SKM-1 treated with dmso at 0.1 percent for 144 hours (cell line): ENCODE measurements at regions not wholly inside any gene's neighbourhood (a gene's known extent, or its start where the extent isn't known, plus 50 kb on each side); places are given as distances from the start of the nearest gene placed in this dataset.
A peak's percentile ranks its signal among the peaks of the same experiment; 100 is the strongest.
"Not testable (repeated sequence)": the region's sequence is repeated elsewhere in the genome, so short reads cannot be mapped to it uniquely, and the experiment has no call there.

Experiments
- DNase-seq: peaks from one replicate; lab custom pipeline; 2025; ENCODE audit not compliant: unreplicated experiment; lab: John Stamatoyannopoulos, UW

DNA sequence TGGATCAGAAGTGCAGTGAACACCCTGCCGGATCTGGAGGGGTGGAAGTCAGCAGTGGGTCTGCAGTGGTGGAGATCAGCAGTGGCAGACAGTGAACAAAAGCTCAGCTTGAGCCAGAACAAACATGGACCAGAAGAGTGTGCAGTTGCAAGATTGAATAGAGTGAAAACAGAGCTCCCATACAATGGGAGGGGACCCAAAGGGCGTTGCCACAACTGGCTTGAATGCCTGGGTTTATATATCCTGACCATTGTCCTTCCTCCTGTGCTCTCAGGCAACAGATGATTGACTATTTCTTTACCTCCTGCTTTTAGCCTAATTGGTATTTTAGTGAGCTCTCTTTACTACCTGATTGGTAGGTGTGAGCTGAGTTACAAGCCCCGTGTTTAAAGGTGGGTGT, 522.1 kb downstream of the TMEM135 start:
- DNase-seq, result not testable (repeated sequence)

DNA sequence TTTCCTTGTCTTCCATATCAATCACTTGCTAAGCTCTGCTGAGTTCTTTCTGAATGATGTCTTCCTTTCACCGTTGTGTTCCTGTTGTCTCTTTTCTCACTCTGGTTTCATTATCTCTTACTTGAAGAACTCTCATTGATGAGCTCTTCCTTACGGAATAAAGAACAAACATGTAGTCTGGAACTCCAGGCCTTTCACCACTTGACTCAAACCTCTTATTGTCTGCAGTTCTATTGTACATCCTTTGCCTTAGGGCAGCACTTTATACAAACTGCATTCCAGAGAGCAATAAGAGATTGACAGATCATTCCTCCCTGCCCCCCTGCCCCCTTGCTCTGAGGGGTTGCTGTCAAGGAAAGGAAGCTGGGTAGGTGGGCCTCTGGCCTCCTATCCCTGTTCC, 517.4 kb downstream of the TMEM135 start:
- no peak for DNase-seq

DNA sequence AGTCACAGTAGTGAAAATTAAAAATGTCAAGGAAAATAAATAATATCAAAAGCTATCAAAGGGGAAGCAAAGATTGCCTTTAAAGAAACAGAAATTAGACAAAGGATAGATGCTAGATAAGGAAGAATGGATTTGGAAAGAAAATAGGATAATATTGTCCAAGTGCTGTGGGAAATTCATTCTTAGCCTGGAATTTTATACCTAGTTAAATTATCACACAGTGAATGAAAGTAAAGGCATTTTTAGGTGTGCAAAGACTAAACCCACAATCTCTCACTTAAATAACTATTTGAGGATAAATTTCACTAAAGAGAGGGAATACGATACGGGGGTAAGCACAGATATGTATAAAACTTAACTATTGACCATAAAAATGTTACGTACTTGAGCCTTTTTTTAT, 511.1 kb downstream of the TMEM135 start:
- DNase-seq, result no peak

DNA sequence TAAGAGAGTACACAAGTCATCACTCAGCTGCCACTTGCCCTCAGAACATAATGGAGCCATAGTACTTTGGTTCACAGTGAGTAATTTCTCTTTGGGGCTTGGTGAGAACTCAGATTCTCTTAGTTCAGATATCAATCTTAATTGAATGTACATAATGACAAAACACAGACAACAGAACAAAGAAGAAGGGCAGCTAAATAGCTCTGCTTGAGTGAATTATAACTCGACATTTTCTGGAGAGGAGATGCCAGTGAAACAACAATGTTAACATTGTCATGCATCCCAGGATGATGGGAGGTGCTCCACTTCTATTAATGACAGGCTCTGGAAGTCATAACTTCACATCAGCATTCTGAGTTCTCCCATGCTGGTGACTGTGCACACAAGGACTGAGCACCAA, 508.1 kb downstream of the TMEM135 start:
- no peak for DNase-seq

DNA sequence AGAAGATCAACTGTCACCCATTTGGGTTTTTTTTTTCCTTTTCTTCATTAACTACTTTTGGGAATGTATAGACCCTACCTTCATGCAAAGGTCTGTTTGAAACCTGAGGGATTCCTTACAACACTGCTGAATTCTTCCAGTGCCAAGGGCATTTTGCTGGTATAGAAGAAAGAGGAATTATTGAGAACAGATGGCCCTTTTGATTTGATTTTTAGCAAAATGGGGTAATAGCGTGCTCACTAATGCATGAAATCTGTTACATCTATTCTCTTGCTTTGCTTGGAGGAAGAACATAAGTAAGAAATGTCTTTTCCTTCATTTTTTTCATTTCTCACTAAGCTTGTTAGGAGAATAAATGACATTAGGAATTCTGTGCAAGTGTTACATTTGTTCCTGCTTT, 501.9 kb downstream of the TMEM135 start:
- no peak for DNase-seq

DNA sequence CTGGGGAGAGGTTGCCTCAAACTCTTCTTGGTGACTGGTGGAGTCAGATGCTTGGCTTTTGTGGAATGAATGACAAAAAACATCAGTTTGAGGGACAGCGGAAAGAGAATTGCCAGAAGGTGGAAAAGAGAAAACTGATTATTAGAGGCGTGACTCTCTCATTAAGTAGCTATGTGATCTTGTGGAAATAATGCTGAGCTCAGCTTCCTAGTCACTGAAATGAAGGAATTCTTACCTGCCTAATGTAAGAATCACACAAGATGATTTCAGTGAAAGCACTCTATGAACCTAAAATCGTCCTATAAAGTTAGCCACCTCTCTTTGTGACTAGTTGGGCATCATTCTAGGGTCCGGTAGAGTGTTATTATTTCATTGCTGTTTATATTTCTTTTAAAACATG, 498.8 kb downstream of the TMEM135 start:
- no peak for DNase-seq

DNA sequence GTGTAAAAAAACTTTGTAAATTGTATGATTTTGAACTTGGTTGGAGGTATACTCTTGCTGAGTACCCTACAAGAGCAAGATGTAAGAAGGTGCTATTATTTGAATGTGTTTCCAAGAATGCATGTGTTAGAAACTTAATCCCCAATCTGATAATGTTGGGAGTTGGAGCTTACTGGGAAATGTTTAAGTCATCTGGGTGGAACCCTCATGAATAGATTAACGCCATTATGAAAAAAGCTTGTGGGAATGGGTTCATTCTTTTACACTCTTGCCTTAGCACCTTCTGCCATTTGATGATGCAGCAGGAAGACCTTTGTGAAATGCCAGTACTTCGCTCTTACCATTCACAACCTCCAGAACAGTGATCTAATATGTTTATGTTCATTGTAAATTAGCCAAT, 498.3 kb downstream of the TMEM135 start:
- DNase-seq, result no peak

DNA sequence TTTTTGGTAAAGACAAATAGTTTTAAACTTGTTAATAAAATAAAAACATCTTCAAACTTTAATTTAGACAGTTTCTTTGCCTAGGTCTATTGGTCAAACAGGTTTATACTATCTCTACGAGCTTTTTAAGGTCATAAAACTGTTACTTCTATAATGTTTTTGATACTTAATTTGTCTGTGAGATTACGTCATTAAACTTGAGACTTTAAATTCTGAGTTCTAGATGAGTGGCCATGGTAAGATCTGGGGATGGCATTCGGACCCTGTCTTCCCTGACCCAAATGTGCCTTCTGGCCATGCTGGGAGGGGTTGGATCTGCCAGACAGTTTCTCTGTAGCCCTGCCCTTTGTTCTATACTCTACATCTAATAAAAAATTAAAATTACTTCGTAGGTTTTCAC, 497.8 kb downstream of the TMEM135 start:
- DNase-seq, result no peak

DNA sequence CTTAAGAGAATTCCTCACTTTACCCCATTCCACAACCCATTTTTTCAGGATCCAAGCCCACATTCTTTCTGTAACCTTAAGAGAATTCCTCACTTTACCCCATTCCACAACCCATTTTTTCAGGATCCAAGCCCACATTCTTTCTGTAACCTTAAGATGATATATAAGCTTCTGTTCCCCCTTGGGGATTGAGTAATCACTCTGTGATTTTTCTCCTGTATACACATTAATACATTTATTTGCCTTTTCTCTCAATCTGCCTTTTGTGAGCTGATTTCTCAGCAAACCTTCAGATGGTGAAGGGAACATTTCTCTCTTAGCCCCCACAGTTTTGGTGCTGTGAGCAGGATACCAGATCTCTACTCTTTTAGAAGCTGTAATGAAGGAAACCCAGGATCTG, 494.1 kb downstream of the TMEM135 start:
- not testable (repeated sequence) for DNase-seq

DNA sequence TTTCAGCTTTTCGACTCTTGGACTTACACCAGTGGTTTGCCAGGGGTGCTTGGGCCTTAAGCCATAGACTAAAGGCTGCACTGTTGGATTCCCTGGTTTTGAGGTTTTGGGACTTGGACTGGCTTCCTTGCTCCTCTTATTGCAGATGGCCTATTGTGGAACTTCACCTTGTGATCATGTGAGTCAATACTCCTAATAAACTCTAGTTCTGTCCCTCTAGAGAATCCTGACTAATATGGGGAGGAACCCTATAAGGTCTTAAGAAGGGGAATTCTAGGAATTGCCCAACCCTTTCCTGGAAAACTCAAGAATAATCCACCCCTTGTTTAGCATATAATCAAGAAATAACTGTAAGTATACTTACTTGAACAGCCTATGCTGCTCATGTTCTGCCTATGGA, 491.8 kb downstream of the TMEM135 start:
- DNase-seq, result no peak

DNA sequence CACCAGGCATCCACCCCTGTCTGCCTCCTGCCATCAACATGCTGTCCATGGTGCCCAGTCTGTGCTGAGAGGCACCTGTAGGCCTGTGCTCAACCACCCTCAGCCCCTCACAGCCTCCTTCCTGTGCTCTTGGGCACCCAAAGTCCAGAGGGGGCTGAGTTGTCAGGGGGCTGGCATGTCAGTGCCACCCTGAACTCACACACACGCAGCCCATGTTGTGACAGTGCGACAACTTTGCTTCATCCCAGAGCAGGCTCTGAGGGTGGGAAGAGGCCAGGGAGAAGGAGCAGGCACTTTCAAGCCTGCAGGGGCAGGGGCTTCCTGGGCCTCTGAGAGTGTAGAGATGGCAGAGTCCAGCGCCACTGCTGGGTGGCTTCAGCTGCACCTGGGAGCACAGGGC, 491.0 kb downstream of the TMEM135 start:
- DNase-seq, result no peak

DNA sequence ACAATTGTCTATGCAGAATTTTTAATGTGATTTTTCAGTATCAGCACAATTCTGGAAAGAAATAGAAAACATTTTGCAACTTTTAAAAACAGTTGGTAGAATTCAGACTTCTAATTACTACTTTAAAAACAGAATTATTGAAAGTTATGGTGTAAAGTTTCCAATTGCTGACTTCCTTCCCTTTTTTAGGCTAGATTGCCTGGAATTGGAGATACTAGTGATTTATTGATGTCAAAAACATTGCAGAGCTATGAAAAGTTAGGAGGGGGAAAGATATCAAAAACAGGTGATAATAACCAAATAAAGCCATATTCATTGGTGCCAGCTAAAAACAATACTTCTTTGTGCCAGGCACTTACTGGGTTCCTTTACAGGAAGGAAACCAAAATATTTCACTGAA, 485.5 kb downstream of the TMEM135 start:
- DNase-seq, result no peak

DNA sequence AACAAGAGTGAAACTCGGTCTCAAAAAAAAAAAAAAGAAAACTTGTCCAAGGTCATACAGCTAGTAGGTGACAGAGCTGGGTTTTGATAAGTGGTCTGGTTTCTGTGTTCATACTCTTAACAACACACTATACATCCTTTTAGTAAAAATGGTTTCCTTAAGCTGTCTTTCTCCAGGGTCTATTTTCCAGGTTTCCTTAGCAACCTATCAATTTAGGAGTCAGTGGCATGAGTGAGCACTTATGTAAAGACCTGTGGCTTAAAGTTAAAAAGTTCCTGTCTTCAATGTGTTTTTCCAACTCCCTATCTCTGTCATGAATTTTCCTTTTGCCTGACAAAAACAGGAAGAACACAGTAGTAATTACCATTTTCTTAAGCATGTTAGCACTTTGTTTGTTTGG, 480.5 kb downstream of the TMEM135 start:
- DNase-seq, result no peak

DNA sequence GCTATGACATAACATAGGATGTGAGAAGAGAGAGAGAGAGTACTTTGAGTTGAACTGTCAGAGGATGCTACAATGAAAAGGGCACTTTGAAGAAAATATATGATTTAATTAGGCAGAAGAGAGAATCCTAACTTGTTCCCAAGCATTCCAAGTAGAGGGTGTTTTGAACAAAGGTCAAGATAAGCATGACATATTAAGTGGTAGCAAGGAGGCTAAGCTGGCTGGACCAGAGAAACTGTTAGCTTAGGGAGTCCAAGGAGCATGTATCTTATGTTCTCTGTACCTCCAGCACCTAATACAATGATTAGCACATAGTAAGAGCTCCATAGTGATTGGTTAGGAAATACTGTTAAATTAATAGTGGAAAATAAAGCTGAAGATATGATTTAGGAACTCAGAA, 479.6 kb downstream of the TMEM135 start:
- no peak for DNase-seq

DNA sequence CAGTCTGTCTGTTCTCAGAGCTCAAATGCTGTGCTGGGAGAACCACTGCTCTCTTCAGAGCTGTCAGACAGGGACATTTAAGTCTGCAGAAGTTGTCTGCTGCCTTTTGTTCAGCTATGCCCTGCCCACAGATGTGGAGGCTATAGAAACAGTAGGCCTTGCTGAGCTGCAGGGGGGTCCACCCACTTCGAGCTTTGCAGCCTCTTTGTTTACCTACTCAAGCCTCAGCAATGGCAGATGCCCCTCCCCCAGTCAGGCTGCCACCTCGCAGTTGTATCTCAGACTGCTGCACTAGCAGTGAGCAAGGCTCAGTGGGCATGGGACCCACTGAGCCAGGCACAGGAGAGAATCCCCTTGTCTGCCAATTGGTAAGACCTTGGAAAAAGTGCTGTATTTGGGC, 470.0 kb downstream of the TMEM135 start:
- DNase-seq, result not testable (repeated sequence)

DNA sequence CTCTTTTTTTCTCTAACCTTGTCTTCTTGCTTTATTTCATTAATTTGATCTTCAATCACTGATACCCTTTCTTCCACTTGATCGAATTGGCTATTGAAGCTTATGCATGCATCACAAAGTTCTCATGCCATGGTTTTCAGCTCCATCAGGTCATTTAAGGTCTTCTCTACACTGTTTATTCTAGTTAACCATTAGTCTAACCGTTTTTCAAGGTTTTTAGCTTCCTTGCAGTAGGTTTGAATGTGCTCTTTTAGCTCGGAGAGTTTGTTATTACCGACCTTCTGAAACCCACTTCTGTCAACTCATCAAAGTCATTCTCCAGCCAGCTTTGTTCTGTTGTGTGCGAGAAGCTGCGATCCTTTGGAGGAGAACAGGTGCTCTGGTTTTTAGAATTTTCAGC, 469.2 kb downstream of the TMEM135 start:
- not testable (repeated sequence) for DNase-seq

DNA sequence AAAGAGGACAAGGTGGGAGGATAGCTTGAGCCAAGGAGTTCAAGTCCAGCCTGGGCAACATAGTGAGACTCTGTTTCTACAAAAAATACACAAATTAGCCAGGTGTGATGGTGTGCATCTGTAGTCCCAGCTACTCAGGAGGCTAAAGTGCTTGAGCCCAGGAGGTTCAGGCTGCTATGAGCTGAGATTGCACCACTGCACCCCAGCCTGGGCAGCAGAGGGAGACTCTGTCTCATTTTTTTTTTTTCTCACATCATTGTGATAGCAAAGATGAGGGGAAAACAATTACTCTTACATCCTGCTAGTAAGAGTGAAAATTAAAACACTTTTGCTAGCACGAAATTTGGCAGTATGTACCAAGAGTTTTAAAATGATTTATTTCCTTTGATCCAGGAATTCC, 463.7 kb downstream of the TMEM135 start:
- no peak for DNase-seq

DNA sequence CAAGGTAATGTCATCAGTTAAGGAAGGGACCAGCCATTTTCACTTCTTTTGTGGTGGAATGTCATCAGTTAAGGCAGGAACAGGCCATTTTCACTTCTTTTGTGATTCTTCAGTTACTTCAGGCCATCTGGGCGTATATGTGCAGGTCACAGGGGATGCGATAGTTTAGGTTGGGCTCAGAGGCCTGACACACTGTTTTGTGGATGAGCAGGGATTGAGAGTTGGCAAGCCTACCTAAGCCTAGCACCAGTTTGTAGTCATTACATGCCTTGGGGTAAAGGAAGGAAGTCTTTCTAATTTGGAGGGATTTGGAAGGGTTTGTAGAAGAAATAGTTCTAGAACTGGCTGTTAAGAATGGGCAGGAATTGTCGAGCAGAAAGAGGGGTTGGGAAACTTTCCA, 457.2 kb downstream of the TMEM135 start:
- DNase-seq, result not testable (repeated sequence)

DNA sequence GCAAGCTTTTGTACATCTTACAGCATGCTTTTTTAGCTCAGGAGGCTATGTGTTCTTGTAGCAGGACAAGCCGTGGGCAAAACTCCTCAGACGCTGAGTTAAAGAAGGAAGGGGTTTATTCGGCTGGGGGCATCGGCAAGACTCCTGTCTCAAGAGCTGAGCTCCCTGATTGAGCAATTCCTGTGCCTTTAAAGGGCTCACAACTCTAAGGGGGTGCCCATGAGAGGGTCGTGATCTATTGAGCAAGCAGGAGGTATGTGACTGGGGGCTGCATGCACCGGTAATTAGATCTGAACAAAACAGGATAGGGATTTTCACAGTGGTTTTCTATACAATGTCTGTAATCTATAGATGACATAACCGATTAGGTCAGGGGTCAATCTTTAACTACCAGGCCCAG, 456.3 kb downstream of the TMEM135 start:
- not testable (repeated sequence) for DNase-seq

DNA sequence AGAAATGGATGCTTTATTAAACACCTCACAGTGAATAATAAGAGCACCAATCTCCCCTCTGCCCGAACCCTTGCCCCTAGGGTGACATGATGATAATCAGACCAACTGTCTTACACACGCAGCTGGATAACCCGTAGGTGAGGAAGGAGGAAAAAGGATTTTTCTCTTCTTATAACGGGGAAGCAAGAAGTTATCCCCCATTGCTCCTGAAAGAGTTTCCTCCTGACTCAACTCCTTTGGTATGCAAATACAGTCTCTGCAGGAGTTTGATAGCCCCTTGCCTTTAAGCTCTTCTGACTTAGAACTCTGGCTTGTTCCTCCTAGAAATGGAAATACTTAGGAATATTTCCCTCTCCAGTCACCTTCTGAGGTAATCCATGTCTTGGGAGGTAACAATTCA, 455.8 kb downstream of the TMEM135 start:
- no peak for DNase-seq

DNA sequence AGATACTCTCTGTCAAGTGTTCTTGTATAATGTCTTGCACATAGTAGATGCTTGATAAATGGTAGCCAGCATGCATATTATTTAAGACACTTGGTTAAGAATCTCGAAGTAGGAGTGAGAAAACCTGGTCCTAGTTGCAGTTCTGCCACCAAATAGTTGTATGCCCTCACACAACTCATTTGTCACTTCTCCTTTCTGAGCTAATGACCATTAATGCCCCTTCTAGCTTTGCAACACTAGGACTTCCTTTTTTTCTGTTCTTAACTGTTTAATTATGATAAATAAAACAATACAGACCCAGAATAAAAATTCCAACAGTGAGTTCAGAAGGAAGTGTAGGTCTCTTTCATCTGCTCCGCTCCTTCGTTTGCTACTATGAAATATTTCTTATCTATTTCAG, 453.6 kb downstream of the TMEM135 start:
- peak; percentile 15 for DNase-seq

DNA sequence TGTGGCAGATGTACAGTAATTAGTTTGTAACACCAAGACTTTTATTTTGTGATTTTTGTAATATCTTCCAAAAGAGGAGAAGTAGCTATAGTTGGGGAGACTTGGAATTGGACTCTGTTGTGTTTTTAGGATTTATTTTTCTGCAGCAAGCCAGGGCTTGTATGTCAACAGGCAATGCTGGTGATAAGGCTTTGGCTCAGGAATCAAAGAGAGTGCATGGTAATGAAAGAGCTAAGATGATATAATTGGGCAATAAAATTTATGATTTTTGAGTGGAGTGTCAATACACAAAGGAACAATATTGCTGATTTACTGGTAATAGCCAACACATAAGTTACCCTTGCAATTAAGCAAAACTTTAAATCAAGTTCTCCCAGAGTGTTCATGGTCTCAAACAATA, 452.9 kb downstream of the TMEM135 start:
- DNase-seq, result no peak

DNA sequence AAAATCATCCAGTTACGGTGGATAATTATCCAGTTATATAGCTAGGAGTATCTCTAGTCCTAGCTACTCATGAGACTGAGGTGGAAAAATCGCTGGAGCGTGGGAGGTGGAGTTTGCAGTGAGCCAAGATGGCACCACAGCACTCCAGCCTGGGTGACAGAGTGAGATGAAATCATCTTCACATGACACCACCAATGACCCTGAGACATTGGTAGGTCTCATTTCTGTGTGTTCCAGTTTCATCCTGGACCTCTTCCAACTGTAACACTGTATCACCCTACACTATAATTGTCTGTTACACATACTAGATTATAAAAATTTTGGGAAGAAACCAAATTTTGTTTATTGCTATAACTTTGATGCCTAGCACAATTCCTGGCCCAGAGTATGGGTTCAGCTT, 446.8 kb downstream of the TMEM135 start:
- no peak for DNase-seq

DNA sequence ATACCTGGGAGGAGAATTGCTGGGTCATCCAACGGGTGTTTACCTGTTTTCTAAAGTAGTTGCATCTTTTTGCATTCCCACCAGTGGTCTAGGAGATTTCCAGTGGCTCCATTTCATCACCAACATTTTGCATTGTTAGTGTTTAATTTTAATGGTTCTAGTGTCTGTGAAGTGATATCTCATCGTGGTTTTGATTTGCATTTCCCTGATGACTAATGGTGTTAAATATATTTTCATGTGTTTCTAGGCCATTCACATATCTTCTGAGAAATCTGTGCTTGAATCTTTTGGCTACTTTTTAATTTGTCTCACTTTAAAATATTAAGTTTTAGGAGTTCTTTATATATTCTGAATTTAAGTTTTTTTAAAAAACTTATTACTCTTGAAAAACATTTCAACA, 439.6 kb downstream of the TMEM135 start:
- DNase-seq, result no peak
